Iris pigment epithelial cell (primary cell): ENCODE measurements at regions not wholly inside any gene's neighbourhood (a gene's known extent, or its start where the extent isn't known, plus 50 kb on each side); places are given as distances from the start of the nearest gene placed in this dataset.
"Not testable (repeated sequence)": the region's sequence is repeated elsewhere in the genome, so short reads cannot be mapped to it uniquely, and the experiment has no call there.

Experiments
- DNase-seq: peaks from one replicate; pipeline ENCODE4 v3.0.0-alpha.2; 2011; ENCODE audit warnings: low read depth

- peak; percentile 14 for DNase-seq
These were observed 91.7 kb upstream of the MITF start for GRCh38 chr3:69647511-69648110.

GRCh38 chr3:69647081-69647480, 92.2 kb upstream of the MITF start:
- DNase-seq, result no peak

GRCh38 chr3:69646287-69647067, 92.8 kb upstream of the MITF start:
- DNase-seq, result no peak

- no peak for DNase-seq
These were observed 96.7 kb upstream of the MITF start for GRCh38 chr3:69642606-69643005.

GRCh38 chr3:69639851-69640250, 99.4 kb upstream of the MITF start:
- no peak for DNase-seq

- no peak for DNase-seq
These were observed 110.3 kb upstream of the MITF start for GRCh38 chr3:69628951-69629350.

GRCh38 chr3:69613286-69613685, 126.0 kb upstream of the MITF start:
- DNase-seq, result no peak

- DNase-seq, result no peak
These were observed 126.5 kb upstream of the MITF start for GRCh38 chr3:69612791-69613190.

GRCh38 chr3:69609566-69609965, 129.7 kb upstream of the MITF start:
- DNase-seq, result not testable (repeated sequence)

GRCh38 chr3:69607466-69608305, 131.6 kb upstream of the MITF start:
- no peak for DNase-seq

GRCh38 chr3:69605867-69606266, 133.4 kb upstream of the MITF start:
- DNase-seq, result no peak

GRCh38 chr3:69604735-69605450, 134.4 kb upstream of the MITF start:
- no peak for DNase-seq

- no peak for DNase-seq
These were observed 137.2 kb upstream of the MITF start for GRCh38 chr3:69602112-69602511.

- DNase-seq, result no peak
These were observed 145.0 kb upstream of the MITF start for GRCh38 chr3:69594286-69594685.

- DNase-seq, result no peak
These were observed 148.0 kb upstream of the MITF start for GRCh38 chr3:69591164-69591736.

- no peak for DNase-seq
These were observed 149.2 kb upstream of the MITF start for GRCh38 chr3:69590111-69590510.

- DNase-seq, result no peak
These were observed 151.1 kb upstream of the MITF start for GRCh38 chr3:69588170-69588569.

GRCh38 chr3:69585472-69585871, 153.8 kb upstream of the MITF start:
- DNase-seq, result no peak

- no peak for DNase-seq
These were observed 157.2 kb upstream of the MITF start for GRCh38 chr3:69582044-69582443.

GRCh38 chr3:69579306-69580041, 159.8 kb upstream of the MITF start:
- no peak for DNase-seq

GRCh38 chr3:69569520-69569919, 169.7 kb upstream of the MITF start:
- no peak for DNase-seq
